ENCODE measurements at regions not wholly inside any gene's neighbourhood (a gene's known extent, or its start where the extent isn't known, plus 50 kb on each side); places are given as distances from the start of the nearest gene placed in this dataset.
A peak's percentile ranks its signal among the peaks of the same experiment; 100 is the strongest.

- DNase-seq (ENCODE audit: low read depth in 1 of 2, low spot score in 1 of 2) = peak; percentile 9 to 49
Observed at GRCh38 chr1:36650200-36651065, 167.7 kb upstream of the CSF3R start.

- DNase-seq (ENCODE audit: low read depth in 1 of 2, low spot score in 1 of 2) = no peak
Observed at GRCh38 chr1:36645867-36646266, 163.2 kb upstream of the CSF3R start.

DNA sequence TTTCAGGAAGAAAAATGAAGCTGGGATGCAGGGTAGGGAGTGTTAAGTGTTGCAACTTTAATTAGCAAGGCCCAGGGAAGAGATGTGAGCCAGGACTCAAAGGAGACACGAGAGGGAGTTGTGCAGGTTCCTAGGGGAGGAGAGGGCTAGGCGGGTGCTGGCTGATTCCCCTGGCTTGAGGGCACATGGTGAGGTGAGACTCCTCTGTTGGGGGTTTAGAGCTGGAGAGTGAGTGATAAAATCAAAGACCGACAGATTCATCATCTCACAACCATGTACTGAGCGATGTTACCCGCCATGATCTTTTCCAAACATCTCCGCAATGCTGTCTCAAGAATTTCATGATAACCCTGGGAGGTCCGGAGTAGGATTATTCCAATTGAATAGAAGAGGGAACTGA is 161.8 kb upstream of the CSF3R start:
- DNase-seq (ENCODE audit: low read depth in 1 of 2, low spot score in 1 of 2) = no peak

DNA sequence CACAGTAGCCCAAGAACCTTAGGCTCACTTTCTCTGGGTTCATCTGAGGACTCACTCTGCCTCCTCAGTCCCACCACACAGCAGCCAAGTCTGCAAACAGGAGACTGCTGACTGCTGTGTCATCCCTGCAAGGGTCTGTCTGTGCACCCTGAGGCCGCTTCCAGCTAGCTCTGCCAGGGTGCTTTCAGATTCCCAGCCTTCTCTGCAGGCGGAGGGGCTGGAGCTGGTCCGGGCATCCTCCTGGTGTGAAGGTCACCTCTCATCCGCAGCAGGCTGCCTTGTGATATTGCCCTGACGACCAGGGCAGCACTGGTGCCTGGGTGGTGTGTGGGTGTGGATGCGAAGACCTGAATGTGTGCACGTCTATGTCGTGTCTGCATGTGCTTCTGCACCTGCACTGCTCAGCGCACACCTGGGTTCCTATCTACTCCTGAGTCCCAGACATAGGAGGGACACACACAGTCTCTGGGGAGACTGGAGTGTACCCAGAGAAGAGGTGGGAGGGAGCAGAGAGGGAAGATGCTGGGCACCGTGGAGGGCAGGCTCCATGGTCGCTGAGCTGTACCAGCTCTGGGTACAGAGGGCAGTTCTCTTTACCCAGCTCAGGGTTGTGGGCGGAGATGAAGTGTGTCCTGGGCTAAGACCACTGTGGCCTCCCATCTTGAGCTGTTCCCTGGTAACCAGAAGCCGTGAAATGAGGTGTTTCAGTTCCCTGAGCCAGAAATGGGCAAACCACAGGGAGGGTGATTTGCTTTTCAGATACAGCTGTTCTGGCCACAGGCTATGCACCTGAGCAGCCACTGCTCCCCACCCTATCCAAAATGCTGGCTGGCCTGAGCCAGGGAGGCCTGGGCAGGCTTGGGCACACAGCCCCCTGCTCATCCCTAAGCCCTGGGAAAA is 160.9 kb upstream of the CSF3R start:
- no peak for DNase-seq (ENCODE audit: low read depth in 1 of 2, low spot score in 1 of 2)

GRCh38 chr1:36642802-36643201 is 160.1 kb upstream of the CSF3R start:
- no peak for DNase-seq (ENCODE audit: low read depth in 1 of 2, low spot score in 1 of 2)

GRCh38 chr1:36641776-36642175 is 159.1 kb upstream of the CSF3R start:
- DNase-seq (ENCODE audit: low read depth in 1 of 2, low spot score in 1 of 2) = no peak

GRCh38 chr1:36639461-36639860 is 156.7 kb upstream of the CSF3R start:
- no peak for DNase-seq (ENCODE audit: low read depth in 1 of 2, low spot score in 1 of 2)

DNA sequence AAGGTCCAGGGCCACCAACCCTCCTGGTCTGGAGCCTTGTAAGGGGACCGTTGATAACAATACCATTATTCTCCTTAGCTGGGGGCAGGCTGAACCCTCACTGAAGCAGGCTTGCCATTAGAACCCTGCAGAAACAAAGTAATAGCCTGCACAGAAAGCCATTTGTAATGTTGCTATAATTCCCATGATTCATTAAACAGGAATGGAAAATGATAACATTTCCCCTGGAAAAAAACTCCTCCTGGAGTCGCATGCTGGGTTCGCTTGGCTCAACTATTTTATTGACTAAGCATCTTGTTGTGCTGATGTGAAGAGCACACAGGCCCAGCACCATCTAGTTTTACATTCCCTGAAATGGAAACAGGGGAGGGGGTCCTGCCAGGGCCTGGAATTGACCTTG is 155.6 kb upstream of the CSF3R start:
- no peak for DNase-seq (ENCODE audit: low read depth in 1 of 2, low spot score in 1 of 2)

GRCh38 chr1:36636206-36636605 is 153.5 kb upstream of the CSF3R start:
- DNase-seq (ENCODE audit: low read depth in 1 of 2, low spot score in 1 of 2) = no peak

DNA sequence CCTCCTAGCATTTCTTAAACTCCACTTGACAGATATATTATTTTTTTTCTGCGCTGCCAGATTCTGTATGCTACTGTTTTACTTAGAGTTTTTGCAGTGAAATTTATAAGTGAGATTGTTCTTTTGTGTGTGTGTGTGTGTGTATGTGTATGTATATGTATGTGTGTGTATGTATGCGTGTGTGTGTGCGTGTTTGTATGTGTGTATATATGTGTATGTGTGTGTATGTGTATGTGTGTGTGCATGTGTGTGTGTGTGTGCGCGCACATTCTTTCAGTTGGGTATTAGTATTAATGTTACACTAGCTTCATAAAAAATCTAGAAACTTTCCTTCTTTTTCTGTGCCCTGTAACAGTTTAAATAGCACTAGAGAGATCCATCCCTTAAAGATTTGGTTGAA is 152.6 kb upstream of the CSF3R start:
- DNase-seq (ENCODE audit: low read depth in 1 of 2, low spot score in 1 of 2) = no peak

DNA sequence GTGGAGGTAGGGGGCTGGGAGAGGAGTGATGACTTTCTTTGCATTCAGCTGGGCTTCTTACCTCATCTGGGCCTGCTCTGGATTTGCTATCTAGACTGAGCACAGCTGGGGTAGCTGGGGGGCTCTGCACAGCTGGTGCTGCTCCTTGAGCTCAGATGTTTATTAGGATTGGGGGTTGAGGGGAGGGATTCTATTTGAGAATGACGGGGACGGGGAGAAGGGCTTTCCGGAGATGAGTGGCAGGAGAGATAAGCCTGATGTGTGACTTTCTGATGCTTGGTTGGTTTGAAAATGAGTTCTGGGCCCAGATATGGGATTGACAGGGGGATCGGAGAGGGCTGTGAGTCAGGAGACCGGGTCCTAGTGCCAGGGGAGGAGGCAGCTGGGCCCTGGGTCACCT is 146.1 kb upstream of the CSF3R start:
- no peak for DNase-seq (ENCODE audit: low read depth in 1 of 2, low spot score in 1 of 2)

DNA sequence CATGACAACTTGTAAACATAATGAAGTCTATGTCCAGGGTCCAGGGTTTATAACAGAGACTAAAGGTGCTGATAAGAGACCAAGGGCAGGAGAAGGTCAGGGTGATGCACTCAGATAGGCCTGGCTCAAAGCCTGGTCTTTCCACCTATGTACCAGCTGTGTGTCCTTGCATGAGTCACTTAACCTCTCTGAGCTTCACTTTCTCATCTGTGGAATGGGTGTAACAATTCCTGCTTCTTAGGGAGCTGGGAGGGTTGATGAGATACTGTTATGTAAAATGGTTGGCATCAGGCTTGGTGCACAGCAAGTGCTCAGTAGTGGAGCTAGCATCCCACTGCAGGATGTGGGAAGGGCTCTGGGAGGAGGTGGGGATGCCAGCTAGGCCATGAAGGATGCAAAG is 143.7 kb upstream of the CSF3R start:
- DNase-seq (ENCODE audit: low read depth in 1 of 2, low spot score in 1 of 2) = no peak

- no peak for DNase-seq (ENCODE audit: low read depth in 1 of 2, low spot score in 1 of 2)
Observed at GRCh38 chr1:36625935-36626310, 143.2 kb upstream of the CSF3R start.

DNA sequence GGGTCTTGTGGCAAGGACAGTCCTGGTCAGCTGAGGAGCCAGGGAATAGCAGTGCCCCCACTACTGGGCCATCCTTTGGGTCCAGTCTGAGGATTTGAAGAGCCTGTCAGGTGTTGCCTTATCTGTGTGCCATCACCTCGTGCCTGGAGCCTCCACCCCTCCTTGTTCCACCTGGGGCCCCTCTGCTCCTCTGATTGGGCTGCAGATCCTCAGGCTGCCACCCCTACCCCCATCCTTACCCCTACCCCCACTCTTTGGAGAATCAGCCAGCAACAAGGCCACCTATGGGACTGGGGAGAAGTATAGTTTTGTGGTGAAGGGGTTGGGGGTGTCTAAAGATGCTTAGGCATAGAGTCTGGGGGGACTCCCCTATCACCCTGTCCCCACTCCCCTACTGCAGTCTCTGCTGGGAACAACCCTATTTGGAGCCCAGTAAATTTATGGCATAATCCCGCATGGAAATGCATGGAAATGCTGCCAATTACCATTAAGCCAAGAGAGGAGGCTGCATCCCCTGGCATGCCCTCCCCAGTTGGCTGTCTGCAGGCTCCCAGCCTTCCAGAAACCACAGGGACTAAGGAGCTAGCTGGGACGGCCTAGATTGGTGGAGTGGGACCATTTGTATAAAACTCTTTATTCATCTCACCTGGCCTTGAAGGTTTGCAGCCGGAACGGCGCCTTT is 142.7 kb upstream of the CSF3R start:
- DNase-seq (ENCODE audit: low read depth in 1 of 2, low spot score in 1 of 2) = no peak

GRCh38 chr1:36624466-36624865 is 141.8 kb upstream of the CSF3R start:
- DNase-seq (ENCODE audit: low read depth in 1 of 2, low spot score in 1 of 2) = no peak

GRCh38 chr1:36622741-36623648 is 140.3 kb upstream of the CSF3R start:
- DNase-seq (ENCODE audit: low read depth in 1 of 2, low spot score in 1 of 2) = no peak

- DNase-seq (ENCODE audit: low read depth in 1 of 2, low spot score in 1 of 2) = no peak
Observed at GRCh38 chr1:36621531-36621930, 138.8 kb upstream of the CSF3R start.

GRCh38 chr1:36620142-36620541 is 137.4 kb upstream of the CSF3R start:
- no peak for DNase-seq (ENCODE audit: low read depth in 1 of 2, low spot score in 1 of 2)

DNA sequence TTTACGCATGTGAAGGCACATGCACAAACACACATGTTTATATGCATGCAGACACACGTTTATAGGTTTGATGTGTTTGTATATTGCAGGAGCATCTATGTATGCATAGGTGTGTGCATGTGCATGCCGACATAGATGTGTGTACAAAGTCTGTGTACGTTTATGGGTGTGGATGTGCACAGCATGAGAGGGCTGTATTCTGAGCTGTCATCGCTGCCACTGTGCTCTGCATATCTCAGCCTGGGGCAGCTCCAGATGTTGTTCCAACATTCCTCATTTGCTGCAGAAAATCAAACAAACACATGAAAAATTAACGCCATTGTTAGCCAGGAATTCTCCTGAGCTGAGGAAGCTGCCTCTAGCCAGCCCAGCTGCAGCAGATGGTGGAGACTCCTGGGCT is 132.3 kb upstream of the CSF3R start:
- DNase-seq (ENCODE audit: low read depth in 1 of 2, low spot score in 1 of 2) = no peak

DNA sequence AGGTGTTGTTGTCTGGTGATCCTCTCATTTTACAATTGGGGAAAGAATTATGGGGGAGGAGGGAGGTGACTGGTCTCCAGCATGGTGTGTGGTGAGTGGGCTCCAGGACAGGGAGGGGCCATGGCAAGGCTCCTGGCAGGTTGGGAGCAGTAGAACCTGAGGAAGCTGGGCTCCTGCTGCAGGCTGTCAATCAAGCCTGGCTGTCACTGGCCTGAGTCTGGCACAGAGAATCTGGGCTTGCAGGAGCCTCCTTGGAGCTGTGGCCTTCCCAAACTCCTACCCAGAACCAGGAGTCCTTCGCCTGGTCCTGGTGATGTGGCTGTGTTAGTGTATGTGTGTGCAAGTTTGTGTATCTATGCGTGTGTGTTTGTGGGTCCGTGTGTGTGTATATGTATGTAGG is 131.9 kb upstream of the CSF3R start:
- DNase-seq (ENCODE audit: low read depth in 1 of 2, low spot score in 1 of 2) = no peak

DNA sequence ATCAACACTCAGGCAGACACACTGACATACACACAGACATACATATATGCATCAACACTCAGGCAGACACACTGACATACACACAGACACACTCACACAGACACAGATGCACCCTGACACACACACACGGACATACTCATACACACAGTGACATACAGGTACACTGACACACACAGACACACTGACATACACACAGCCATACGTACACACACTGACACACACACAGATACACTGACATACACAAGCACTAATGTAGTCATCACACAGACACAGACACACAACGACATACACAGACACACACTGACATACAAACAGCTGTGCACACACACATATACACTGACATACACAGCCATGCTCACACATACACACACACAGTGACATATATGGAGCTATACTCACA is 131.0 kb upstream of the CSF3R start:
- DNase-seq (ENCODE audit: low read depth in 1 of 2, low spot score in 1 of 2) = no peak

Measured in activated T-helper 1 cell treated with anti-CD3 and anti-CD28 coated beads, Interleukin-2, amount 50 U/mL, for 16 hours (primary cell).